IPS DF 19.7 (cell line): ENCODE measurements at regions not wholly inside any gene's neighbourhood (a gene's known extent, or its start where the extent isn't known, plus 50 kb on each side); places are given as distances from the start of the nearest gene placed in this dataset.

Experiments used
- DNase-seq: peaks from one replicate; pipeline ENCODE4 v3.0.0-alpha.2; 2013; ENCODE audit warnings: low read depth, low spot score

DNA sequence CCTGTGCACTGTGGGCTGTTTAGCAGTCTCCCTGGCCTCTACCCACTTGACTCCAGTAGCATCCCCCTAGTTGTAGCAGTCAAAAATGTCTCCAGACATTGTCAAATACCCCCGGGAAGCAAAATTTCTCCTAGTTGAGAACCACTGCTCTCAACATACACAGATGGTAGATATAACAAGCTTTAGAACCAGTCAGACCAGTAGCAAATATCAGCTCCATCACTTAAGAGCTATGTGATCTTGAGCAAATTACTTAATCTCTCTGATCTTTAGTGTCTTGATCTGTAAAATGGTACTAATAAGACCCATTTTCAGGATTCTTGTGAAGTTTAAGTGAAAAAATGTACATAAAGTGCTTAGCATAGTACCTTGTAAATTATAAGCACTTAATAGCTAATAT lies 96.2 kb downstream of the DUSP6 start:
- DNase-seq: no peak

DNA sequence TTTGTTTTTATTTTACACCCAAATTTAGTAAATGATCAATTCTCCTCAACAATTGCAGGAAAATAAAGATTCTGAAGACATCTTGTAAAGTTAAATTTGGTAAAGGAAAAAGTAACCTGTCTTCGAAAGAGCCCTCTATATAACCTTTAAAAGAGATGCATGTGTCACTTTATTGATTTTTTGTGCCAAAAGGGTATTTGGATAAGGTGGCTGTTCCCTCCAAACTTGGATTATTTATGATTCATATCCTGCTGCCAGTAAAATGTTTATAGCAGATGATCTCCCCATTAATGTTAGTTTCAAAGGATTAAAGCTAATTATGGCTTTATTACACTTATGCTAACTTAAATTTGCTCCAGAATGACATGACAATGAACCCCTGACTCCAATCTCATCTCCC lies 98.8 kb downstream of the DUSP6 start:
- no peak for DNase-seq

DNA sequence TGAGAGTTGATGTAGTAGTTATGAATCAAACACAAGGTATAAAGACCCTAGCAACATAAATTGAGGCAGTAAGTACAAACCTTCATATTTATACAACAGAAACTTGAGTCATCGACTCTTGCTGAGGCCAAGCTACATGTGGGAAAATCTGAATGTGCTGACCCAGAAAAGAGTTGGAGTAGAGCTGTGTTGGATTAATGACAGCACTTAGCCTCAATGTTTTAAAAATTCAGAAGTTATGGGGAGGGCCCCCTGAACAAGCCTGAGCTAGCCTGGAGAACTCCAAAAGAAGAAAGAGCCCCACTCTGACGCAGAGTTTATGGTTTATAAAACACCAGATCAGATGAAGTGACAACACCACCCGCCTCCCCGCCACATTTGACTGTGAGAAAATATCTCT lies 100.0 kb downstream of the DUSP6 start:
- no peak for DNase-seq

DNA sequence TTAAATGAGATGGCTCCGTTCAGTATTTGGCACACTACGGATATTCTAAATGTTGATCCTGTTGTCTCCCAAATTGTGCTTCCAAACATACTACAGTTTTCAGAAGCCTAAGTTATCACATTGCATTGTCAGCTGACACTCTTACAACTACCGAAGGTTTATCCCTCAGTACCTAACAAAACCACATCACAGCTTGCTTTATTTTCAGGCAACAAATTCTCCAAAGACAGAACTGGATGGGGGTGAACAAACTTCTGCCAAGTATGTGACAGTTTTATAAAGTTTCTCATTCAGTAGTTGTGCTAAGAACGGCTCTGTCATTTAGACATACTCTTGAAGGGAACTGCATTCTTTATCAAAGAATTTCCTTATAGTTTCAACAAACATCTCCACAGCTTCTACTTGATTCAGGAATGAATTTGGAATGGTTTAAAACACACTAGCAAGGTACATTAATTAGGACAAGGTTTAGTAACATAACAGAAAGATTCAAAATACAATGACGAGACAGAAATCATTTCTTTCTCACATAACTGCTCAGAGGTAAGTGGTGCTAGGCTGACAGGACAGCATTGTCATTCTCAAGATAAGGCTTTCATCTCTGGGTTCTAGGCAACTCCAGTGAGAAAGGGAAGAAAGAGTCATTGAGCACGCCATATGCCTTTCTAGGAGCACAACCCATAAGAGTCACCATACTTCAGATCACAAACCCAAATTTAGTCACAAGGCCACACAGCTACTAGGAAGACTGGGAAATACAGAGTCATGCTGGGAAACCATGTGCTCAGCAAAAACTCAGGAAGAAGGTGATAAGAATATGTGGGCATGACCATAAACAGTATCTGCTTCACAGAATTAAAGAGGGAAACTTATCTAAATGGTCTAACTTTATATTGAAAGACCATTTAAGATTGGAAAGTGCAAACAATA lies 100.7 kb downstream of the DUSP6 start:
- no peak for DNase-seq

DNA sequence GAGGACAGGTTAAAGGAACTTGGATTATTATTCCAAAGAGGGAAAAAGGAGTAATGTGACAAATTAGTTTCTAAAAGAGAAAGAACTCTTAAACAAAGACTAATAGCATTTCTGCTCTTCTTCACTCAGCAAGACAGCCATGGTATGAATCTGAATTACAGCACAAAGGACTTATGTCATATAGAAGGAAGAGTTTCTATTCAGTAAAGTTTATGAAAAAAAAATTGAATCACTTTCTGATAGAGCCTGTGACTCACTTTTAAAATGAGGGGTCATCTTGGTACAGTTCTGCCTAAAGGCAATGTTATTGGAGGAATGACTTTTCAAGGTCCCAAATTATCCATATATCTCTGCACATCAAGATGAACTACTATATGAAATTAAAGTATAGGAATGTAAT lies 101.7 kb downstream of the DUSP6 start:
- no peak for DNase-seq

DNA sequence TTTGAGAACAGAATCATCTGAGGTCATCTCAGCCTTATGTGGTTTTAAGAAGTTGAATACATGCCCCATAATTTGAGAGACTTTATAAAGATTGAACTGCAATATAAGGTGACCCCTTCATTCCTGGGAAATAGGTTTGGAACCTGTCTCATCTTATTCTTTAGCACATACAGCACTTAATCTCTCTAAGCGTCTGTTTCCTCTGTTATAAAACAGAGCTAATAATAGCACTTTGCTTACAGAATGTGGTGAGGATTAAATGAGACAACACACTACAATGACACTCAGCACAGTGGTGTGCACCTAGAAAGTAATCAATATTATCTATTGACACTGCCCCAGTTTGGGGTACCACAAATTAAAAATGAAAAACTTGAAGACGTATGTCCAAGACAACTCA lies 102.1 kb downstream of the DUSP6 start:
- DNase-seq: no peak

DNA sequence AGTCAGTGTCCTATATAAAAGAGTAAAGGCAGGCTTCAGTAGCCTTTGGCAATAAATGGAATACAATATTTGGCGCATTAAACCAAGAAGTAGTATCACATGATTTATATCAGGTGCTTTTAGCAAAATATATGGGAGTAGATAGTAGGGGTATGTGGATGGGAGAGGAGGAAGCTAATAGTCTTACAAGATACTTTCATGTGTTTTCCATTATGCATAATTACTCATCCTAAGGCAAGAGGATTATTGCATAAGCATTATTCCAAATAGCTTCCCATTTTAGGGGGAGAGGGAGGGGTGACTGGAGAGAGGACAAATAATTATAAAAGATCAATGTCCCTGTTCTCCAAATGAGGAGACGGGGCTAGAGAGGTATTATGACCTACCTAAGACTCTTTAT lies 104.3 kb downstream of the DUSP6 start:
- DNase-seq: no peak

DNA sequence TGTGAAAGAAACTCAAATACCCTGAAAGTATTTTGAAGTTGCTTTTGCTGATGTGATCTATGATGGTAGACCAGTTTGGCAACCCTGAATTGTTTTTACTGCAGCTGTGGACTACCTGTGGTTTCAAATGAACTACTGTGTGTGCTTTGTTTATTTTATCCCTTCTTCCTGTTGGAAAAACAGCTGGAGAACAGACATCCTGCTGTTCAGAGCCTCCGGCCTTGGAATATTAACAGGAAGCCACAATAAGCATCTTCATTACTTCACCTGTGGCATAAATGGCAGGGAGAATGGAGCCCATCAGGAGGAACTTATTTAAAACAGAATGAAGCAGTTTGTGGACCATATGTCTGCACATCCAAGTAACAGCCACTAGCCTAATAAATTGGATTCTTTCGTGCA lies 104.8 kb downstream of the DUSP6 start:
- peak; percentile 33 for DNase-seq

DNA sequence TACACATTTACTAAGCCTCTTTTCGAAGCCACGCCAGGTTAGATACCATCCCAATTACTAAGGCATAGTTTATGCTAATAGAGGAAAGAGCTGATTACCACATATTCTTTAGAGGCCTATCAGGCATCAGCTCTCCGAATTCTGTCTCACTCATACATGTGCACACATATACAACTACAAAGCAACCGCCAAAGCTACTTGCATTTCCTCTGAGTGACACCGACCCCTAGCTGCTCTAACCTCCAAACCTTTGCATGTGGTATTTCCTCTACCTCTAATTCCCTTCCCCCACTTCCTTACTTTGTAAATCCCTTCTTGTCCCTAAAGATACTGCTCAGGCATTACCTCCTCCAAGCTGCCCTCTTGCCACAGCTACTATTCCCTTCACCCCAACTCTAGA lies 107.2 kb downstream of the DUSP6 start:
- DNase-seq: peak; percentile 47

DNA sequence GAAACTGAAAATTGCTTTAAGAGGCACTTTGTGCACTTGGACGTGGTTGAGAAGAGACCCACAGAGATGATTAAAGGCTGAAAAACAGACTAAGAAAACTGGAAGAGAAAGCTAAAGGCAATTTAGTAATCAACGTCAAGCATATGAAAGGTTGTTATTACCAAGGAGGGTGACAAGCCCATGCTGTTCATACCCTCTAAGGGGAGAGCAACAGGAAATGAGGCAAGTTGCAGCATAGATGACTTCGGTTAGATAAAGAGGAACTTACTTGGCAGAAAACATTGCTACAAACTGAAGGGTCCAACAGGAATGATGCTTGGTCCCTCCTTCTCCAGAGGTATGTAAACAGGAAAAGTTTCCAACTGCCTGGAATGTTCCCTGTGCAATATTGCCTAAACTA lies 107.8 kb downstream of the DUSP6 start:
- DNase-seq: no peak

DNA sequence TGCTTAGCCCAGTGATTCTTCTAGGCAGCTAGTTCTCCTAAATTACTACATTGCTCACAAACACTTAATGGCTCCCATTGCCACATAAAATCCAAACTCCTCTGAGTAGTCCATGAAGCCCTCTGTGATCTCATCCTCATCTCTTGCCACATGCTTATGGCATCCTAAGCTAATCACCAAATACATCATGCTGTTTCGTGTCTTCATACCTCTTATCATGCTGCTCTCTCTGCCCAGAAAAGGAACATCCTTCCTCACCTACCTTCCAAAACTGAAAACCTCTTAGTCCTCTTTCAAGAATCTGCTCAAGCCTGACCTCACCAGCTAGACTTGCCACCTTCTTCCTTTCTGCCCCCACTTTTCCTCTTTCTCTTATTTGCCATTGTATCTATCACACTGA lies 108.5 kb downstream of the DUSP6 start:
- no peak for DNase-seq

DNA sequence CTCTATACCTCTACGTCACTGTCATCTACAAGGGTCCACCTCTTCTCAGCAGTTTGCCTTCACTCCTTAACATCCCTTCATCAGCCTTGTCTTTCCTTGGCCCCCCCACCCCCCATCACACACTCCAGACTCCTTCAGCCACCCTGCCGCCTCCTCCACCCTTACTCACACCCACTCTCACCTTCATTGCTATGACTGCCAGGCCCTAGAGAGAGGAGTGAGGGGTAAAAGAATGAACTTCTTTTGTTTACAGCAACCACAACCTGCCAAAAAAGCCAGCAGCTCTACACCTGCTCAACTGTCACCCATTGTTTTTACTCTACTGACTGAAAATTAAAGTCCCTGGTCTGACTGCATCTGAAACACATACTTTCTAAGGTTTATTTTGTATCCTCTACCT lies 112.8 kb downstream of the DUSP6 start:
- no peak for DNase-seq

DNA sequence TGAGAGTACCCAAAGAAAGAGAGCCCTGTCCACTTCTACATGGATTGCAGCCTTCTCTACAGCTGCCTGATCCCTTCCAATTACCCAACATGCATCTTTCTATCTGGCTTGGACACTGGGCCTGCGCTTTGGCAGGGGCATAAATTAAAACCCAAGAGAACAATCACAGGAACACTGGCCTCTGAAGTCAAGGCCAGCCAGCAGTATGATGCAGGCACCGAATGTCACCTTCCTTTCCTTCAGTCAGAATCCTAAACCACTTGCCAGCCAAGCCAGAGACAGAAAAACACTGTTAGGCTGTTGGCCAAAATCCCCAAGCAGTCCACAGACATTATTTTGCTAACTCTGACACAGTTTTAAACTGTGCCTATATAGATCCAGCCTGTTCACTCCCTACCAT lies 113.7 kb downstream of the DUSP6 start:
- no peak for DNase-seq

DNA sequence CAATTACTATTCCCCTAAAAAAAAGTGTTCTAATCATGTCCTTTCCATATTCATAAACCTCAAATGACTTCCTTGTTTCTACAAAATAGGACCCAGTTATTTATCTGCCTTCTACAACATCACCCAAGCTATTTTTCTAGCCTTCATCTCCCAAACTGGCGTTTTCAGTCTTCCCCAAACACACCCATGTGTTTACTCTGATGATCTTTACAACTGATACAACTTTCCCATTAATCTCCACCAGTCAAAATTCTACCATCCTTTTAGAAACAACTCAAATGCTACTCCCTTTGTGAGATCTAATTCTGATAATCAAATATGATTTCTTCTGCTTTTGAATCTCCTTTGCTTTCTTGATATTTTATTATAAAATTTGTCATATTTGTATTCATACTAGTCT lies 114.5 kb downstream of the DUSP6 start:
- DNase-seq: no peak

DNA sequence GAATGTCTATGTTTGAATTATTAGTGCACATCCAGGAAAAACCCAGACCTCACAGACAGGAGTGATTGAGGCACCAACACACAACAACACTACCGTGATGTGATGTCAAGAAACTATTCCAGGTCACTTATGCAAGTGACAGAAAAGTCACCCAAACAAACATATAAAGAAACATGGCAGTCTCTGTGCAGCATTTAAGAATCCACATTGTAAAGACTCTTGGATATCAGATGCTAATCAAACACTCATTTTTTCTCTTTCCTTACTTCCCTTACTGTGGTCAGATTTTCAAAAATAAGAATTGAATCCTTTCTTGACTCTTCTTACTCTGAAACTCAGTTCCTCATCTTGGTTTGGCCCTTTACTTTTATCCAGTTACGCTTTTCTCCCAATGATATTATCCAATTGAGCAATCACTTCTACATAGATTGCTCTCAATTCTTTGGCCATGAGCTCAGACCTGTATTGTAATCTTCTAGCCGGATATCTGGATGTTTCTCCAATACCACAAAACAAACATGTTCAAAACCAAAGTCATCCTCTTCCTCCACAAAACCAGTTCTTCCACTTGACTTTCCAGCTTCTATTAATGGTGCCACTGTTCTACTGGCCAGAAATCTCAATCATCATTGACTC lies 115.4 kb downstream of the DUSP6 start:
- DNase-seq: no peak

DNA sequence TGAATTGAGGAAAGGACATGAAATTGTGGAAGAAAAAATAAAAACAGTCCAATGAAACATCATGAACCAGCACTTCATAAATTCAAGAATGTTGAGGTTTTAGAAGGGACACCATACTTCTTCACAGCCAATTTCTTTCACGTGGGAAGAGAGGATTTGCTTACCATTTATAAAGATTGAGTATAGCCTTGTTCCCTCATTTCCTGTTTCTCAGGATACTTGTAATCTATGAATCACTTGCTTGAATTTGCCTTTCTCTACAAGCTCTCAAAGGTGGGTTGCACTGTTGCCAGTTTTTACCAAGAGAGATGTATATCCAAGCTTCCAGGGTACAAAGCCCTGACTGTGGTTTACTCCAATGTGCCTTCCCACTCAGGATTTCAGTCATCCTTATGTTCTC lies 116.1 kb downstream of the DUSP6 start:
- DNase-seq: no peak

DNA sequence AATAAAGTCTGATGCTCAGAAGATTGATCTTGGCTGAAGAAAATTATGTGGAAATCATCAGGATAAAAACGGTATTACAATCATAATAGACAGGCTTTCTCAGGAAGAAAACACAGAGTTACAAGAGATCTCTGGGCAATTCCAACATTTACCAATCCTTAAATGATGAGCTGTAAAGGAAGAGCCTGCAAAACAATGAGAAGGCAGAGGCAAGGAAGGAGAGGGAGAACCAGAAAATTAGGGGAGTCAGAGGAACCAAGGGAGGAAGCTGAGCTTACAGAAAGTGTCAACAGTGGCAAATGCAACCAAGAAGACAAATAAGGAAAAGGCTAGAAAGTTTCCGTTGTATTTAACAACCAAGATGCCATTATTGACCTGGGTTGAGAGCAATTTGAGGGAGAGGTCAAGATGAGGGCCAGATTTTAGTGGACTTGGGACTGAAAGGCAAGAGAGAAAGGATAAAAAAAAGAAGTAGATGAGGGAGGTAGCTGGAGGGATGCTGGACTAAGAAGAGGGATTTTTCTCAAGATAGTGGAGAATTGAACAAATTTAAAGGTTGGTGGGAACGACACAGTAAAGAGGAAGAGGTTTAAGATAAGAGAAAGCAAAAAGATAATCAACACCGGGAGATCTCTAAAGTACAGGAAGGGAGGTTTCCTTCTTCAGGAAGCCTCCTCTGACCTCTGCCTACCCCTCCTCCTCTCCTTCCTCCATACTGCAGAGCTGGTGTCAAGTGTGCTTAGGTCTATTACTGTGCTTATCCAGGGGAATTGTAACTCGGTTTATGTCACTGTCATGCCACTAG lies 116.9 kb downstream of the DUSP6 start:
- DNase-seq: no peak

DNA sequence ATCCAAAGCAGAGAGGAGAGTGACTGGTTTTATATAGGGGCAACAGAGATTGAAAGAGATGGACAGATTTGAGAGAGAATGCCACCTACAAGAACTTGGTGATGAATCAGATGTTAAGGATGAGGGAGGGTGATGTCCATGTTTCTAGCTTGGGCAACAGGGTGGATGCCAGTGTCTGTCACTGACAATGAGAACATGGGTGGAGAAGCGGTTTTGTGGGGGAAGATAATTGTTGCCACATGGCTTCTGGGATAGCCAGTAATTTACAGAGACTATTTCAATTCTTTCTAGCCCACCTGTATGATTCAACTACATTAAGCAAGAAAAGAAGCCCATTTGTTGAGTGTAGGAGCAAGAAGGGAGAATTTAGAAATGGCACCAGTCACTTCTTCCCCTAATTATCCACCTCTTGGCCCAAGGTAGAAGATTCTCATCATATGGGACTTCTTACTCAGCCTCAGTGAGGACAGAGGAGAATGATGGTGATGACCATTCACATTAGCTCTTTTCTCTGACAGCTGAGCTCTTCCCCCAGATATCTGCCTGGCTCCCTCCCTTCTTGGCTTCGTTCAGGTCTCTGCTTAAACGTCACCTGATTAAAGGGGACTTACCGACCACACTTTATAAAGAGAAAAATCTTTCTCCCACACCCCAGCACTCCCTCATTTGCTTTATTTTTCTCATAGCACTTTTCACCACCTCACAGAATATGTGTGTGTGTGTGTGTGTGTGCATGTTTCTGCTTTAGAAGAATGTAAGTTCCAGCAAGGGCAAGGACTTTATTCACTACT lies 117.8 kb downstream of the DUSP6 start:
- no peak for DNase-seq

DNA sequence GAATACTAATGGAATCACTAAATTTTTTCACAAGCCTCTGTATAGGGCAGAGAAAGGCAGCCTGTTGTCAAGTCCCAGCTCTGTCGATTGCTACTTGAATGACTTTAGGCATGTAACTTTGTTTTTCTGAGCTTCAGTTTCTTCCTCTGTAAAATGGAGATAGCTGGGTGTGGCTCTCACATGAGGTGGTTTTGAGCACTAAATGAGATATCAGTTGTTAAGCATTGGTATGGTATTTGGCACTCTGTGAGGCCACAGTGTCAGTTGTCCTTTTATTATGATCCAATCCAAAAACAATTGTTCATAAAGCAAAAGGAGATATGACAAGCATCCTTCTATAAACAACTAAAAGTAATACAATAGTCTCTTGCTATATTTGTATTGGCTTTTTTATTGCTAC lies 120.6 kb downstream of the DUSP6 start:
- no peak for DNase-seq

DNA sequence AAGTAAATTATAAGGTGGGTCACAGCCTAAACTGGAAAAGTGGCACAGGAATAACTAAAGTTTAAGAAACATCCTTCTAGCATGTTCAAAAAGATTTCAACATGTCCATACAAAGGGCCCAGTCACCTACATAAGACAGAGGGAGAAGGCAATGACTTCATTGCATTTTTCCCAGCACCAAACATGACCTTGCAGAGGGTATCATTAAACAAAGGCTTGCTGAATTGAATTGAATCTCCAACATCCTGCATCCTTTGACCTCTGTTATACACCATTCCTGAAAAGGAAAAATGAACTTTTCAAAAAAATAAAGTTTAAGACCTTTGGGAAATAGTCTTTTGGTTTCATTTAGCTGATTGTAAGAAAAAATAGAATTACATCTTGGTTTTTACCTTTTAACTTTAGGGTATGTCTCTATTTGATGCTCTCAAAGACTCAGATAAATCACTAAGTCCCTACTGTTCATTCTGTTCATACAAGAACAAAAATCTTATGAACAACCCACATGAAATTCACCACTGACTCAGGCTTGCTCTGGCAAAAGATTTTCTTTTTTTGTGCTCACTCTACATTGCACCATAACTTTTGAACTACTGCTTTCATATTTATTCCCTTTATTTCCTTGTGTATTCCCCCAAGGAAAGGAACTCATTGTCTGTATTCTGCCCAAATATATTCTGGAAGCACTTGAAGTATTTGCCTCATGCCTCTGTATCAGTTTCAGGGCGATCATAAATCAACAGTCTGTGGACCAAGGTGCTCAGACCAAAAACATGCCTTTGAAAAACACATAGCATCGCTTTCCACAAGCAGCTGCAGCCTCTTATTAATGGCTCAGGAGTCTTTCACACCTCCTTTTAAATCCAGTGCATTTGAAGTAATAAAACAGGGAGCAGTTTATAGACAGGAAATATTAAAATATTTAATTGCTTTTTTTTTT lies 121.7 kb downstream of the DUSP6 start:
- no peak for DNase-seq

DNA sequence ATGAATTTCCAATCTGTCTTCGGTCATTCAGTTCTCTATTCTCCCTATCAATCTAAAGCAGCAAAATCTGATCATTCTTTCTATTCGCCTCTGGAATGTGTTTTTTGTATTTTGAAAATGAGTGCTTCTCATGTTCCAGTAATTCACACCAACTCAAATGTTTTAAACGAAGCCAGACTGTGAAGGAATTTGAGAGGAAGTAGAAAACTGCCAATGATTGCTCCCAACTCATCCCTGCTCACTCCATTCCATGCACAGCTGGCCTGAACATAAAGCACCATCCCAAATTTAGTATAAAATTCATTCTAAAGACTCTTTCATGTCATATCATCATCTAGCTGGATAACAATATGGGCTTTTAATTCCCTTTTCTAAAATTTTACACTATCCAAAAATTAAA lies 123.8 kb downstream of the DUSP6 start:
- no peak for DNase-seq
